GM23248 (cell line): ENCODE measurements at regions not wholly inside any gene's neighbourhood (a gene's known extent, or its start where the extent isn't known, plus 50 kb on each side); places are given as distances from the start of the nearest gene placed in this dataset.

ENCODE experiments used
- EZH2 ChIP-seq: fragments of 200-600 bp; sonication (generic); IDR thresholded peaks from 2 replicates; pipeline ENCODE4 v1.6.1; 2018; ENCODE audit warnings: antibody characterized with exemption, mild to moderate bottlenecking; ENCODE audit not compliant: insufficient read depth, poor library complexity, severe bottlenecking
- EZH2phosphoT487 ChIP-seq: fragments of 200-600 bp; sonication (generic); IDR thresholded peaks from 2 replicates; pipeline ENCODE4 v1.6.1; 2018; ENCODE audit warnings: antibody characterized with exemption, moderate library complexity, mild to moderate bottlenecking, low read depth; ENCODE audit not compliant: insufficient read depth

GRCh38 chr11:30733748-30734147 lies 147.6 kb upstream of the MPPED2 start:
- TF ChIP-seq EZH2 (no peak), EZH2phosphoT487 (no peak)
